Skin epidermis (tissue), 12 donors: ENCODE measurements at regions not wholly inside any gene's neighbourhood (a gene's known extent, or its start where the extent isn't known, plus 50 kb on each side); places are given as distances from the start of the nearest gene placed in this dataset.

Experiments
- H3K27ac ChIP-seq, 21 experiments: fragments of 200-600 bp; sonication (generic) in 11 of 21; one replicate each; pipeline ENCODE4 v1.5.0; 2020; ENCODE audit warnings: mild to moderate bottlenecking in 3 of 21, inconsistent platforms in 2 of 21, moderate library complexity in 2 of 21
- H3K4me3 ChIP-seq, 7 experiments: fragments of 200-600 bp; sonication (generic) in 2 of 7; one replicate each; pipeline ENCODE4 v1.5.0; 2020; ENCODE audit warnings: inconsistent platforms in 2 of 7, mild to moderate bottlenecking in 2 of 7, moderate library complexity in 1 of 7

DNA sequence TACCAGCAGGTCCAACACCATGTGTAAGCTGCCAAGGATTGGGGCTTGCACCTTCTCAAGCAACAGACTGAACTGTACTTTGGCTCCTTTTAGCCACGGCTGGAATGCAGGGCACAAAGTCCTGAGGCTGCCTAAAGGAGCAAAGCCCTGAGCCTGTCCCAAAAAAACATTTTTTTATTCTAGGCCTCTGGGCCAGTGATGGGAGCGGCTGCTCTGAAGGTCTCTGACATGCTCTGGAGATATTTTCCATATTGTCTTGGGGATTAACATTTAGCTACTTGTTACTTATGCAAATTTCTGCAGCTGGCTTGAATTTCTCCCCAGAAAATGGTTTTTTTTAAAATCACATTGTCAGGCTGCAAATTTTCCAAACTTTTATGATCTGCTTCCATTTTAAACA, 885.3 kb downstream of the GLUD2 start:
- no peak overlapping the region for H3K27ac ChIP-seq
- H3K4me3 ChIP-seq: no peak overlapping the region

DNA sequence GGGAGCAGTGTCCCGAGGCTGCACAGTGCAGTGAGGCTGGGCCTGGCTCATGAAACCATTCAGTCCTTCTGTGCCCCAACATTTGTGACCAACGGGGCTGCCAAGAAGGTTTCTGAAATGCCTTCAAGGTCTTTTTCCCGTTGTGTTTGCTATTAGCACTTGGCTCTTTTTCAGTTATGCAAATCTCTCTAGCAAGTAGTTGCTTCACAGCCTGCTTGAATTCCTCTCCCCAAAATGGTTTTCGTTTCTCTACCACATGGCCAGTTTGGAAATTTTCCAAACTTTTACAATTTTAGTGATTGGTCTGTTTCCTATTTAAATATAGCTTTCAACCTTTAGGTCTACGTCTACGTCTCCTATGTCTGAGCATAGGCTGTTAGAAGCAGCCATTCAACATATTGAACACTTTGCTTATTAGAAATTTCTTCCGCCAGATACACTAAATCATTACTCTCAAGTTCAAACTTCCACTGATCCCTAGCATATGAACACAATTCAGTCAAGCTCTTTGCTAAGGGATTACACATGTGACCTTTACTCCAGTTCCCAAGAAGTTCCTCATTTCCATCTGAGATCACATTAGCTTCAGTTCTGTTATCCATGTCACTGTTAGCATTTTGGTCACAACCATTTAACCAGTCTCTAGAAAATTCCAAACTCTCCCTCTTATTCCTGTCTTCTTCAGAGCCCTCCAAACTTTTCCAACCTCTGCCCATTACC, 901.8 kb downstream of the GLUD2 start:
- H3K27ac ChIP-seq: no peak overlapping the region

DNA sequence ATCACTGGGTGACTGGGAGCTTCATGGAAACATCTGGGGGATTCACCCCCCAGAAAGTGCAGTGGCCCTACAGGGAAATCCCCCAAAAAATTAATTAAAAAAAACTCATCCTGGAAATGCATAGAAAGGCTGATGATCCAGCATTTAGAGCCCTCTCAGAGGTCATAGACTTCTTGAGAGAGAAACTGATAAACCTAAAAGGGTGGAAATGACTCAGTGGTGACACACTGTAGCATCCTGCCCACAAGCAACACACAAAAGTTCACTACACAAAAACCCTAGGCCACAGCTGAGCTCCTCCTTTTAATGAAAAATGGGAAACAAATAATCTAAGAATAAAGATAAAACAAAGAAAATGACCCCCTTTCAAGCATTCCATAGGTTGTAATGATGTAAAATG, 911.5 kb downstream of the GLUD2 start:
- no peak overlapping the region for H3K4me3 ChIP-seq
- H3K27ac ChIP-seq: no peak overlapping the region

More for the DNA sequence above, 901.8 kb downstream of the GLUD2 start:
- no peak overlapping the region for H3K4me3 ChIP-seq

DNA sequence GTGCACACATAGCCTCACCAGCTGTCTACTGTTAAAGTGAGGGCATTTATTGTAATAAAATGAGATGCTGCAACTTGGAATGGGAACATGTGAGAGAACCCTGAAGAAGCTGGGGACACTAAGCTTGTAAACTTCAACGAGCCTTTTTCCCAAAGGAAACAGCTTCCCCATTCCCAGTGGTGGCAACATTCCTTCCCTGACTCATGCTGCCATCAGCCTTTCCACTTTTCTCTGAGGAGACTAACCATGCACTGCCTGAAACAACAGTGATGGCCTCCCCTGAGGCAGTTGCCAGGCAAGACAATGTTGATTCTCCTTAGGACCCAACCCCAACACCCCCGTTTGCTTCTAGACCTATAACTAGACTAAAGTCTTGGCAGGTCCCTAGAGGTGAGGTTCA, 928.3 kb downstream of the GLUD2 start:
- H3K4me3 ChIP-seq: no peak overlapping the region

DNA sequence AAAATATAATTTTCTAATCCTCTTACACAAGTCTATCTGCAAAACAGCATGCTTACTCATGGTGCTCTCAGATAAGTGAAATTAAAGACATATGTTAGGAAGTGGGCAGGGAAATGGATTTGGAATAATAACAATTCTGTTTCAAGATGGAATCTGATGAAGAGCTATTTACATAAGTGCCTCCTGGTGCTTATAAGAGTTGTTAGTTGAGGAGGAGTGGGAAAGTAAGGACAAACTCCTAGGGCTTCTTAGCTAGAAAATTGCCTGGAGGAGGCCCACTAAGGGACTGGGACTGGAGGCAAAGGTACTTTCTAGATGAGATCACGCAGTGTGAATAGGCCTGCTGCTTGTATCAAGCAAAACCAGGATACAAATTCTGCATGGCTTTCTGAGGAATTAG, 939.8 kb downstream of the GLUD2 start:
- Histone ChIP-seq H3K4me3 (no peak overlapping the region), H3K27ac (no peak overlapping the region)

More for the DNA sequence above, 928.3 kb downstream of the GLUD2 start:
- no peak overlapping the region for H3K27ac ChIP-seq

DNA sequence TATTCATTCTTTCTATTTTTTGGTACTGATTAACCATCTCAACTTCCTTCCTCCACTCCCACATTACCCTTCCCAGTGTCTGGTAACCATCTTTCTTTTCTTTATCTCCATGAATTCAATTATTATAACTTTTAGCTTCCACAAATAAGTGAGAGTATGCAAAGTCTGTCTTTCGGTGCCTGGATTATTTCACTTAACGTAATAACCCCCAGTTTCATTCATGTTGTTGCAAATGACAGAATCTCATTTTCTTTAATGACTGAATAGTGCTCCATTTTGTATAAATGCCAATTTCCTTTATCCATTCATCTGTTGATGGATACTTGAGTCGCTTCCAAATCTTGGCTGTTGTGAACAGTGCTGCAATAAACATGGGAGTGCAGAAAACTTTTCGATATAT, 940.4 kb downstream of the GLUD2 start:
- no peak overlapping the region for H3K27ac ChIP-seq
- H3K4me3 ChIP-seq: no peak overlapping the region

DNA sequence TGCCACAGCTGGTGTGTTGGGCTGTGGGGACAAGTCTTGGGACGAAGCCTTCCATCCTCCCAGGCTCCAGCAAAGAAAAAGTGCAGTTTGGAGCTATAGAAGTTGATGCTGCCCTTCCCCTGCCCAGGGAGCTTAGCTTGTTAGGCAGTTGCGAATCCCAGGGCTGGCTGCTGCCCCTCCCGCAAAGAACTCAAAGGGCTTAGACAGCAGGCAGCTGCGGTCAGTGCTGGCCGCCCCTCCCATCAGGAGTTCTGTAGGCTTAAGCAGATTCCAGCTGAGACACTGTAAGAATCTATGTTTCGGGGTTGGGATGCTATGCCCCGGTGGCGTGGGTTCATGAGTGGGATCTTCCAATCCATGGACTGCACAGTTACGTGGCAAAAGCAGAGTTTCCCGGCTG, 956.7 kb downstream of the GLUD2 start:
- Histone ChIP-seq H3K4me3 (no peak overlapping the region), H3K27ac (no peak overlapping the region)

DNA sequence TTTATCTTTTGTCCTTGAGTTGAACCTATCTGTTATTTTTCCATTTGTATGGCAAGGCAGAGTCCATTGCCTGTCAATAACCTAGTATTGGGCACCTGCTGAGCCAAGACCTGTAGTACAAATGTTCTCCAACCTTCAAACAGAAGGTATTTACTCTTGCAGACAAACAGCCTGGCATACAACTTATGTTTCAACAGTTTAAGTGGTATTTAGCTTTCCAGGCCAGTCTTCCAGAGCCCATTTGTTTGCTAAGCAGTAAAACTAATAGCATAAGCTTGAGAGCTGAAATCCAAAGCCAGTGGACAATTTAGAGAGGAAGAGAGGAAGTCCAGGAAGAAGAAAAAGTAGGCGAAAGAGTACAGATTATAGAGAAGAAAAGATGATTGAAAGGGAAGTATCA, 979.3 kb downstream of the GLUD2 start:
- Histone ChIP-seq H3K4me3 (no peak overlapping the region), H3K27ac (no peak overlapping the region)

DNA sequence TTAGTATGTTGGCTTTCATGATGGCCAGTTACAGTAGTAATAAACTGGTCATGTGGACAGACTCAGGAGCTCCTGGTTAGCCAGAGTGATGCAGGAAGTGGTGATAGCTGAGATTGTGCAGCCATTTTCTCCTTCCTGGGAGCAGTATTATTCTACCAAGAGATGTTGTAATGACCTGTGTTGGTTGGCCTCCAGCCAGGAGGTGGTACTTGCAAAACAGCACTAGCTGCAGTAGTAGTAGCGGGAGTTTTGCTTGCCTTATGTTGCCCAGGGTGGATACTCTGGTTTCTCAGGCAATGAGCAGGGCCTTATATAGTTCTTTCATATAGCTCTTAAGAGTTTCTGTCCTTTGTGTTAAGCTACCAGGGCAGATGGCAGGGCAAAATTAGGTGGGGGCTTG, 998.8 kb downstream of the GLUD2 start:
- H3K27ac ChIP-seq: no peak overlapping the region
- no peak overlapping the region for H3K4me3 ChIP-seq

DNA sequence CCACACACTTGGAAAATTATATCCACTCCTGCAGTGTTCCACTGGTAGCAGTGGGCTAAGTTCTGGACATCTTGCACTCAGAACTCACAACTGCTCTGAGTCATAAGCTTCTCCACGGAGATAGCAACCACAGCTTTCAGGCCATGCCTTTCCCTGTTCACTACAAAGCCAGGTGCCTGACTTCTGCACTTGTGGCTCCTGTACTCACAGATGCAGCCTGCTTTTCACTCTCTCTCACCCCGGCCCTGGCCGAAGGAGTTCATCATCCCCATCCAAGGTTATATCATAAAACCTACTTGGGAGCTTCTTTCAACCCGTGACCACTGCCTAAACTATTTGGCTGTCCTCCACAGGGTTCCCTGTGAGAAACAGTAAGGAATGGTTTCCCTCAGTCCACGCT, 999.4 kb downstream of the GLUD2 start:
- no peak overlapping the region for H3K4me3 ChIP-seq
- no peak overlapping the region for H3K27ac ChIP-seq

DNA sequence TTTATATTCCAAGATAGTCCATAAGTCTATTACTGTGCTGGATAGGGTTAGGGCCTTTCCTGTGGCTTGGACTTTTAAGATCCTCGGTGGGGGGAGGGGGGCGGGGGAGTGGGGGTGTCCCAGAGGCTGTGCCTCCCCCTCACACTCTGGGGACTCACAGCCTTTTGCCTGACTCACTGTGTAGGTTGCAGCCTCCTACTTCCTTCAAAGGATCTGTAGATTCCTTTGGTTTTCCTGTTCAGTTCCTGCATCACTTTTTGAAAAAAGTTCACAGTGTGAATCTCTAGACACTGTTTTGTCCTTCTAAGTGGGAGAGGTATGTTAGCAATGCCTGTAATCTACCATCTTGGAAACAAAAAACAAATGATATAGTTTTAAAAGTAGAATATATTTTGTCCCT, 999.9 kb downstream of the GLUD2 start:
- Histone ChIP-seq H3K4me3 (no peak overlapping the region), H3K27ac (no peak overlapping the region)

DNA sequence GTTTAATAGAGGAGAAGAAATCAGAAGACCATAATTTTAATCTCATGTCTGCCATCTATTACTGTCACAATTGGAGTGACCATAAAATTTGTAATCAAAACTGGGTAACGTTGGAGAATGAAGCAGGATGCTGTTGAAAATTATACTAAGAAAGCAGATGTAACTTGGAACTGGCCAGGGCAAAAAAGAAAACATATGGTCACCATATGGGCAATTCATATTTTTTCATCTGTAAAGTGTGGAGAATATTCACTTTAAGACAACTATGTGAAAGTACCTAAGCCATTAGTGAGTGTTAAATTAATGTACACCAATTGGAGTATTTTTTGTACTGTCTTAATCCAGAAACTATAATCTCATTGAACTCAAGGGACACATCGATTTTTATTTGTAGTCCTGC, 1008.0 kb downstream of the GLUD2 start:
- H3K27ac ChIP-seq: no peak overlapping the region

DNA sequence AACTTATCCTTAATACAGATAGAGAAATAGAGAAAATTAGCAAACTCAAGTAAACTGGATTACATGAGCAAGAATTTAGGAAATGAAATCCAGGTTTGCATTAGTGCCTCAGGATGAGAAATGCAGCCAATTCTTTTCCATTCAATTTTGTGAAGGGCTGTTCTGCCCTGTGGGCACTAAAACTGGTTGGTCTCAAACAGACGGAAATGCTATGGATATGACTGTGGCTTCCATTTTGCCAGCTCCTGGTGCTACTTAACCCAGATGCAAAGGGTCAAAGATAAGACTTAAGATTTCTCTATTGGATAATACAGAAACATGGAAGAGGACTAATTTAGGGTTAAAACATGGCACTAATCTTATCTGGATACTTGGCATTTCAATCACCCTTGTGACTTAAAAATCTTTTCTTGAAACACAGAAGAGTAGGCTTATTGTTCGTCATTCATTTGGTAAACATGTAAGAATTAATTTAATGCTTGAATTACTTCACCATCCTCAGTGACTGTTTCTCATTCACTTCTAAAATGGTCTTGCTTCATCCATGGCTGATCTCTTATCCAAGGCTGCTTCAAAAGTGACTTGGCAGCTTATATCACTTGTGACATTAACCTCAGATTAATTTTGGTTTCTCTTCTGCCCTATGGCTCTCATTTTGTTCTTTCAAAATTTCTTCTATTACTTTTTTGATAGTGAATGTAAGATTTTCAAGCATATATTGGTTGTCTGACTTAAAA, 1008.7 kb downstream of the GLUD2 start:
- H3K4me3 ChIP-seq: no peak overlapping the region
- no peak overlapping the region for H3K27ac ChIP-seq

More for the DNA sequence above, 1008.0 kb downstream of the GLUD2 start:
- H3K4me3 ChIP-seq: no peak overlapping the region

DNA sequence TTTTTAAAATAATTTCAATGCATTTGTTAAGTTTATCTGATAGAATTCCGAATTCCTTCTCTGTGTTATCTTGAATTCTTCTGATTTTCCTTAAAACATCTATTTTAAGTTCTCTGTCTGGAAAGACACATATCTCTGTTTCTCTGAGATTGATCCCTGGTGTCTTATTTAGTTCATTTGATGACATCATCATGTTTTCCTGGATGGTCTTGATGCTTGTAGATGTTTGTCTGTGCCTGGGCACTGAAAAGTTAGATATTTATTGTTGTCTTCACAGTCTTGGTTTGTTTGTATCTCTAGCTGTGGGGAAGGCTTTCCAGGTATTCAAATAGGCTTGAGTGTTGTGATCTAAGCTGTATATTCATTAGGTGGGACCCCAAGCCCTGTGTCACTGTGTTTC, 1028.8 kb downstream of the GLUD2 start:
- Histone ChIP-seq H3K4me3 (no peak overlapping the region), H3K27ac (no peak overlapping the region)

DNA sequence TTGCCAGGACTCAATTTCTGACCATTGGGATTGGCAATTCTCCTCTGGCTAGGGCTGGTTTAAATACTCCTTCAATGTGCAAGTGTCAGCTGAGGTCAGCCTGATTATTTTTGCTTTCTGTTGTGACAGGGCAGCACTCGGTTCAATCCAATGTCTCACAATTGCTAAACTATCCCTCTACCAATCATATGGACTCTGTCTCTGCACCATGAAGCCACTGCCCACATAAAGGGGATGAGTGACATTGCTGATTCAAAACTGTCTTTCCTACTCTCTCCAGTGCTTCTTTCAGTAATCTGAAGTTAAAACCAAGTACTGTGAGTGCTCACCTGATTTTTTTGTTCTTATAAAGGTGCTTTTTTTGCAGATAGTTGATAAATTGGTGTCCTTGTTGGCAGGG, 1030.7 kb downstream of the GLUD2 start:
- Histone ChIP-seq H3K27ac (no peak overlapping the region), H3K4me3 (no peak overlapping the region)

DNA sequence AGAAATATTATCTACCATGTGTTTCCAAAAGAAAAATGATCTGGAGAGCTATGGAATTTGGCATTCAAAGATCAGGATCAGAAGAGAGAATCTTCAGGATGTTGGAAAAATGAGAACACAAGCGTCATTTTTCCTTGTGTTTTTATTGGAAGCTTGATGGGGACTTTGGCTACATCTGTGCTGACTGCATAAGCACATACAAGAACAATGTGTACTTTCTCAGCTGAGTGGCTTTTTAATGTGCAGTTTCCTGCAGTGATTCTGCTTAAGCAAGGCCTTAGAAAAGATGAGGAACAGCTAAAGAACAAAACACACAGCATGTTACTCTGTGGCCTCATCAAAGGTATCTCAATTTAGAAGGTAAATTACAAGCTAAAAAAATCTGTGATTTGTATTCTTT, 1039.9 kb downstream of the GLUD2 start:
- H3K4me3 ChIP-seq: no peak overlapping the region
- H3K27ac ChIP-seq: no peak overlapping the region

DNA sequence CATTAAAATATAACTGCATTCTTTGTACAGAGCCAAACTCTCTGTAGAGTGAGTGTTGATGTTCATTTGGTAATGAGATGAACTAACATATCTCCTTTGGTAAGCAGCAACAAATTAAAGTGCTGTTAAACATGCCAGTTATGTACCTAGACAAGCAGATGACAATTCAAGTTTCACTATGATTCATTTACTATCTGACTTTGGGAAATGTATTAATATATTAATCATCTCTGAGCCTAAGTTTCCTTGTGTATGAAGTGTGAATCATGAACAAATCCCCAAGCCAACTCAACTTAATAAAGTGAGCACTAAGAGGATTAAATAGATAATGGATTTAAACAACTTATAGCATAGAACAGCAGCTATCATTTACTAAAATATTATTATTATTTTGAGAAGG, 1044.2 kb downstream of the GLUD2 start:
- no peak overlapping the region for H3K27ac ChIP-seq
- no peak overlapping the region for H3K4me3 ChIP-seq

DNA sequence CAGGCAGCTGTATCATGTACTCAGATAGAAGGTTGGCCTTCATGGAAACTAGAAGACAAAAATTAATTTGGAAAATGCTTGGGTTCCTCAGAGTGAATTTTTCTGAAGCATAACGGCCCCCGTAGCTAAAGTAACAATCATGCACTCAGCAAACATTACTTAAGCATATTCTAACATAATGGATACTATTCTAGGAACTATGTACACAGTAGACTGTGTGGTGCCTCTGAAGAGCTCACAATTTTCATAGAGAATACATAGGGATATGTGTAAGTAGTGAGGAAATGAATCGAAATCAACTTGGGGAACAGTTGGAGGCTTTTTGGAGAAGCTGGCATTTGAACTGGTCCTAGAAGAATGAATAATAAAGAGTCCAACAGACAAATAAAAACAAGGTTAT, 1045.0 kb downstream of the GLUD2 start:
- Histone ChIP-seq H3K4me3 (no peak overlapping the region), H3K27ac (no peak overlapping the region)

DNA sequence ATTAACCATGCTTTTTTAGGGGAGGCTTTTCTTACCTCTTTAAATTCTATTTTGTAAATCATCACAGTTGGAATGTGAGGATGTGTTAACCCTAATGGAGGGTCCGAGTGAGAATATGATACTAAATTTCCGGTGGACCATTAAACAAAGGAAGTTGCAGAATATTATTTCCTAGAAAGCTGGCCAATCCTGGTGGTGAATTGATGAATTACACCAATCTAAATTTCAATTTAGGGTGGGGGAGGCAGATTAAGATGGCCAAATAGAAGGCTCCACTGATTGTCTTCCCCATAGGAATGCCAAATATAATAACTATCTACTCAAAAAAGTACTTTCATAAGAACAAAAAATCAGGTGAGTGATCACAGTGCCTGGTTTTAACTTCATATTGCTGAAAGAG, 1045.6 kb downstream of the GLUD2 start:
- Histone ChIP-seq H3K4me3 (no peak overlapping the region), H3K27ac (no peak overlapping the region)

DNA sequence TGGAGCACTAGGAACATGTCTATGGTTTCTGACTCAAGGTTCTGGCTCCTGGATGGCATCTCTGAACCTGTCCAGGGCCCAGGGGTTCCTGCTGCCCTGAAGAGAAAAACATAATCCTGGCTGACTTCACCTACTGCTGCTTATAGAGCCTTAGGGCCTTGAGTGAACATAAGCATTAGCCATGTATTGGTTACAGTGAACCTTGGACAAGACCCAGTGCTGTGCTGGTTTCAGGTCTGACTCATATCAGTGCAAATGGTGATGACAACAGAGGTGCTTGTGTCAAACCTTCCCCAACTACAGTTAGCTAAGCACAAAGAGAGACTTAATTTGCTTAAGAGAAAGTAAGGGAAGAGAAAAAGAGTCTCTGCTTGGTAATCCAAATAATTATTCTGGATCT, 1047.2 kb downstream of the GLUD2 start:
- Histone ChIP-seq H3K4me3 (no peak overlapping the region), H3K27ac (no peak overlapping the region)

DNA sequence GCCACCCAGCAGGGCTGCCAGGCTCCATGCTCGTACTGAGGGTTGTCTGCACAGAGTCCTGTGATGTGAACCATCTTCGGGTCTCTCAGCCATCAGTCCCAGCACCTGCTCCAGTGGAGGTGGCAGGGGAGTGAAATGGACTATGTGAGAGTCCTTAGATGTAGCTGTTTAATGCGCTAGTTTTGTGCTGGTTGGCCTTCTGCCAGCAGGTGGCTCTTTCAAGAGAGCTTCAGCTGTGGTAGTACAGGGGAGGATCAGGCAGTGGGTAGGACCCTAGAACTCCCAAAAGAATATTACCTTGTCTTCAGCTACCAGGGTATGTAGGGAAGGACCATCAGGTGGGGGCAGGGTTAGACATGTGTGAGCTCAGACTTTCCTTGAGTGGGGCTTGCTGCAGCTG, 1066.0 kb downstream of the GLUD2 start:
- Histone ChIP-seq H3K27ac (no peak overlapping the region), H3K4me3 (no peak overlapping the region)

DNA sequence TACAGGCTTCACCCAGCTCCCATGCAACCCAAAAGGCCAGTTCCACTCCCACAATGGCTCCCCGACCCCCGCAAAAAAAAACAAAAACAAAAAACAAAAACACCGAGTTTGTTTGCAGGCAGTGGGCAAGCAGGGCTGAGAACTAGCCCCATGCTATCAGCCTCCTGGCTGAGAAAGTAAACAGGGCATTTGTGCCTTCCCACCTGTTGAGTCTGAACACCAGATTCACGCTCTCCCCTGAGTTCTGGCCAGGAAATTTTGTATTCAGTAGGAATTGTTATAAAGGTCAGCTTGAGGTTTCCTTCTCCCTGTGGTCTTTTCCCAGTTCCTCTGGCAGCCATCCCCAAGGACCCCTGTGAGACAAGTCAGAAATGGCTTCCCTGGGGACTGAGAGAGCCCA, 1066.5 kb downstream of the GLUD2 start:
- Histone ChIP-seq H3K27ac (no peak overlapping the region), H3K4me3 (no peak overlapping the region)
